GM06990 (cell line): ENCODE measurements at regions not wholly inside any gene's neighbourhood (a gene's known extent, or its start where the extent isn't known, plus 50 kb on each side); places are given as distances from the start of the nearest gene placed in this dataset.

Source experiments
- DNase-seq: peaks from one replicate; pipeline ENCODE4 v3.0.0-alpha.2; 2011; ENCODE audit not compliant: insufficient read length; ENCODE audit errors: extremely low read depth
- H3K27me3 ChIP-seq: replicated peaks from 2 replicates; pipeline ENCODE4 v1.6.0; 2011; ENCODE audit warnings: low read length; ENCODE audit not compliant: control insufficient read depth, insufficient read depth
- H3K36me3 ChIP-seq: 2 replicates; pipeline ENCODE4 v1.5.1; 2011; ENCODE audit warnings: low read length; ENCODE audit not compliant: control insufficient read depth, insufficient read depth
- H3K4me3 ChIP-seq: replicated peaks from 2 replicates; pipeline ENCODE4 v1.5.1; 2011; ENCODE audit warnings: low read depth, mild to moderate bottlenecking, control low read depth, low read length
- CTCF ChIP-seq: IDR thresholded peaks from 2 replicates; pipeline ENCODE4 v1.5.1; 2011; ENCODE audit warnings: low read length, control low read depth, mild to moderate bottlenecking, inconsistent platforms; ENCODE audit not compliant: insufficient read depth, poor library complexity, severe bottlenecking

- no peak for TF ChIP-seq CTCF
- Histone ChIP-seq H3K4me3 (no peak overlapping the region), H3K36me3 (no peaks in the 10 kb centered on the region), H3K27me3 (no peaks in the 10 kb centered on the region)
- DNase-seq = no peak
Observed at GRCh38 chr1:68625624-68626023, 128.7 kb upstream of the DEPDC1 start.

- no peak for TF ChIP-seq CTCF
- H3K27me3 ChIP-seq = no peaks in the 10 kb centered on the region
- H3K4me3 ChIP-seq = no peak overlapping the region
- no peaks in the 10 kb centered on the region for H3K36me3 ChIP-seq
- no peak for DNase-seq
Observed at GRCh38 chr1:68633141-68633919, 136.4 kb upstream of the DEPDC1 start.

- H3K27me3 ChIP-seq = no peaks in the 10 kb centered on the region
- no peak for DNase-seq
Observed at GRCh38 chr1:68644504-68644903, 147.6 kb upstream of the DEPDC1 start.

GRCh38 chr1:68651115-68651514 lies 154.2 kb upstream of the DEPDC1 start:
- no peak overlapping the region for H3K4me3 ChIP-seq

More at GRCh38 chr1:68644504-68644903, 147.6 kb upstream of the DEPDC1 start:
- TF ChIP-seq CTCF = no peak
- Histone ChIP-seq H3K4me3 (no peak overlapping the region), H3K36me3 (no peaks in the 10 kb centered on the region)

GRCh38 chr1:68653882-68654281 lies 157.0 kb upstream of the DEPDC1 start:
- no peak for TF ChIP-seq CTCF
- no peaks in the 10 kb centered on the region for H3K27me3 ChIP-seq
- no peak overlapping the region for H3K4me3 ChIP-seq
- DNase-seq = no peak
- H3K36me3 ChIP-seq = no peaks in the 10 kb centered on the region

More at GRCh38 chr1:68651115-68651514, 154.2 kb upstream of the DEPDC1 start:
- Histone ChIP-seq H3K36me3 (no peaks in the 10 kb centered on the region), H3K27me3 (no peaks in the 10 kb centered on the region)
- no peak for TF ChIP-seq CTCF
- no peak for DNase-seq
